ENCODE measurements at regions not wholly inside any gene's neighbourhood (a gene's known extent, or its start where the extent isn't known, plus 50 kb on each side); places are given as distances from the start of the nearest gene placed in this dataset.

DNA sequence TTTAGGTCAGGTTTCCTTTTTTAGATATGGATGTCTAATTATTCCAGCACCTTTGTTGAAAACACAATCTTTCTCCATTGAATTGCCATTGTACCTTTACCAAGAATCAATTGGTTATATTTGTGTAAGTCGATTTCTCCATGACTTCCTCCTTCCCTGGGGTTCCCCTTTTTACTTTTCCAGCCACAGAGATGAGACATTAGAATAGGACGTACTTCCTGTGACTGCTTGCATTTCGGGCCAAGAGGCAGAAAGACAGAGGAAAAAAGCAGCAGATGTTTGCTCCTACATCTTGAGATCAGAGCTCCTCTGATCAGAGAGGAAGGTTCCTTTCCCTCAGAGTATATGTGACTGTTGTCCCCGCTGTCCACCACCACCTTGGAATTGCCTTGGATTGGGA lies 453.7 kb upstream of the RGS6 start:
- TF ChIP-seq, protein P1, sequence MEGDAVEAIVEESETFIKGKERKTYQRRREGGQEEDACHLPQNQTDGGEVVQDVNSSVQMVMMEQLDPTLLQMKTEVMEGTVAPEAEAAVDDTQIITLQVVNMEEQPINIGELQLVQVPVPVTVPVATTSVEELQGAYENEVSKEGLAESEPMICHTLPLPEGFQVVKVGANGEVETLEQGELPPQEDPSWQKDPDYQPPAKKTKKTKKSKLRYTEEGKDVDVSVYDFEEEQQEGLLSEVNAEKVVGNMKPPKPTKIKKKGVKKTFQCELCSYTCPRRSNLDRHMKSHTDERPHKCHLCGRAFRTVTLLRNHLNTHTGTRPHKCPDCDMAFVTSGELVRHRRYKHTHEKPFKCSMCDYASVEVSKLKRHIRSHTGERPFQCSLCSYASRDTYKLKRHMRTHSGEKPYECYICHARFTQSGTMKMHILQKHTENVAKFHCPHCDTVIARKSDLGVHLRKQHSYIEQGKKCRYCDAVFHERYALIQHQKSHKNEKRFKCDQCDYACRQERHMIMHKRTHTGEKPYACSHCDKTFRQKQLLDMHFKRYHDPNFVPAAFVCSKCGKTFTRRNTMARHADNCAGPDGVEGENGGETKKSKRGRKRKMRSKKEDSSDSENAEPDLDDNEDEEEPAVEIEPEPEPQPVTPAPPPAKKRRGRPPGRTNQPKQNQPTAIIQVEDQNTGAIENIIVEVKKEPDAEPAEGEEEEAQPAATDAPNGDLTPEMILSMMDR (IDR thresholded peaks at IDR 0.05; ENCODE audit: borderline replicate concordance, extremely low read depth, low read length, poor library complexity, severe bottlenecking): no peak
- no peak for TF ChIP-seq EZH2 (IDR thresholded peaks at IDR 0.05; ENCODE audit: borderline replicate concordance, low read depth, low read length, severe bottlenecking)

Measured in DND-41 (cell line).